Fibroblast of lung (primary cell): ENCODE measurements at regions not wholly inside any gene's neighbourhood (a gene's known extent, or its start where the extent isn't known, plus 50 kb on each side); places are given as distances from the start of the nearest gene placed in this dataset.

Experiments used
- DNase-seq, 2 donors: peaks; one replicate each; pipeline versions ENCODE4 v3.0.0 to v3.0.0-alpha.2; 2010; ENCODE audit warnings: low read depth in 2 of 2
- H2AFZ ChIP-seq: 2 replicates; pipeline ENCODE4 v1.5.1; 2012; ENCODE audit warnings: low read length, control low read depth, inconsistent platforms
- H3K27ac ChIP-seq: 2 replicates; pipeline ENCODE4 v1.5.1; 2011; ENCODE audit warnings: low read length, control low read depth; ENCODE audit not compliant: insufficient read depth
- H3K27me3 ChIP-seq: 2 replicates; pipeline ENCODE4 v1.5.1; 2011; ENCODE audit warnings: mild to moderate bottlenecking, low read length; ENCODE audit not compliant: control insufficient read depth, insufficient read depth
- H3K36me3 ChIP-seq: 2 replicates; pipeline ENCODE4 v1.5.1; 2011; ENCODE audit warnings: low read length; ENCODE audit not compliant: control insufficient read depth, insufficient read depth
- H3K4me1 ChIP-seq: 2 replicates; pipeline ENCODE4 v1.5.1; 2011; ENCODE audit warnings: low read length; ENCODE audit not compliant: control insufficient read depth, insufficient read depth; ENCODE audit errors: extremely low read depth
- H3K4me2 ChIP-seq: 2 replicates; pipeline ENCODE4 v1.5.1; 2011; ENCODE audit warnings: low read length, control low read depth; ENCODE audit not compliant: insufficient read depth; ENCODE audit errors: extremely low read depth
- H3K4me3 ChIP-seq, 4 experiments: fragments of 200-600 bp in 1 of 4; sonication (generic) in 1 of 4; replicated peaks in 1 of 4; 2 replicates each; pipeline ENCODE4 v1.5.1; 2011 to 2016; ENCODE audit warnings: low read length in 4 of 4, low read depth in 3 of 4, mild to moderate bottlenecking in 3 of 4, control low read depth in 2 of 4, inconsistent platforms in 1 of 4, mixed read lengths in 1 of 4; ENCODE audit not compliant: insufficient read depth in 1 of 4; ENCODE audit errors: control extremely low read depth in 1 of 4
- H3K79me2 ChIP-seq: 2 replicates; pipeline ENCODE4 v1.5.1; 2012; ENCODE audit warnings: mild to moderate bottlenecking, low read length, inconsistent platforms; ENCODE audit not compliant: control insufficient read depth, insufficient read depth
- H3K9ac ChIP-seq: 2 replicates; pipeline ENCODE4 v1.5.1; 2011; ENCODE audit warnings: mild to moderate bottlenecking, low read length, control low read depth; ENCODE audit not compliant: insufficient read depth
- H3K9me3 ChIP-seq: 2 replicates; pipeline ENCODE4 v1.5.1; 2012; ENCODE audit warnings: low read depth, low read length; ENCODE audit not compliant: control insufficient read depth, insufficient read depth
- H4K20me1 ChIP-seq: 2 replicates; pipeline ENCODE4 v1.5.1; 2011; ENCODE audit warnings: low read length; ENCODE audit not compliant: control insufficient read depth, insufficient read depth; ENCODE audit errors: extremely low read depth
- CTCF ChIP-seq, 2 donors: IDR thresholded peaks in 1 of 2; conservative IDR thresholded peaks in 1 of 2; 1 replicate in 1 of 2; 2 replicates in 1 of 2; pipeline ENCODE4 v1.5.1; 2011 to 2012; ENCODE audit warnings: low read length in 2 of 2, control low read depth in 1 of 2, inconsistent platforms in 1 of 2, low read depth in 1 of 2, mild to moderate bottlenecking in 1 of 2
- EZH2 ChIP-seq: IDR thresholded peaks from 2 replicates; pipeline ENCODE4 v1.5.1; 2012; ENCODE audit warnings: low read length, control low read depth, mild to moderate bottlenecking; ENCODE audit errors: missing control alignments

- H3K4me3 ChIP-seq: no peak overlapping the region
- H3K9me3 ChIP-seq: no peaks in the 10 kb centered on the region
- H3K27me3 ChIP-seq: no peaks in the 10 kb centered on the region
- no peak overlapping the region for H3K4me2 ChIP-seq
- H3K79me2 ChIP-seq: no peaks in the 10 kb centered on the region
- no peak overlapping the region for H3K9ac ChIP-seq
- H3K4me1 ChIP-seq: no peaks in the 10 kb centered on the region
- no peaks in the 10 kb centered on the region for H4K20me1 ChIP-seq
- no peak for DNase-seq
- no peak overlapping the region for H3K27ac ChIP-seq
- H3K36me3 ChIP-seq: no peaks in the 10 kb centered on the region
- no peak overlapping the region for H2AFZ ChIP-seq
- TF ChIP-seq CTCF (conservative IDR thresholded peaks at IDR 0.05 in 1 of 2, IDR thresholded peaks at IDR 0.05 in 1 of 2; ENCODE audit: low read depth in 1 of 2, low read length in 2 of 2) (no peak), EZH2 (no peak)
Measured at GRCh38 chr11:39589391-39589790, 1870.1 kb downstream of the LRRC4C start.

GRCh38 chr11:39586036-39586435 is 1873.4 kb downstream of the LRRC4C start:
- no peaks in the 10 kb centered on the region for H4K20me1 ChIP-seq
- H3K4me2 ChIP-seq: no peak overlapping the region
- H3K4me3 ChIP-seq: no peak overlapping the region
- no peaks in the 10 kb centered on the region for H3K27me3 ChIP-seq
- H3K79me2 ChIP-seq: no peaks in the 10 kb centered on the region
- no peak overlapping the region for H2AFZ ChIP-seq
- no peak overlapping the region for H3K9ac ChIP-seq
- TF ChIP-seq EZH2 (no peak), CTCF (conservative IDR thresholded peaks at IDR 0.05 in 1 of 2, IDR thresholded peaks at IDR 0.05 in 1 of 2; ENCODE audit: low read depth in 1 of 2, low read length in 2 of 2) (no peak)
- no peaks in the 10 kb centered on the region for H3K36me3 ChIP-seq
- DNase-seq: no peak
- H3K9me3 ChIP-seq: no peaks in the 10 kb centered on the region
- no peaks in the 10 kb centered on the region for H3K4me1 ChIP-seq
- no peak overlapping the region for H3K27ac ChIP-seq

GRCh38 chr11:39571081-39571480 is 1888.4 kb downstream of the LRRC4C start:
- Histone ChIP-seq H2AFZ (no peak overlapping the region), H3K79me2 (no peaks in the 10 kb centered on the region), H4K20me1 (no peaks in the 10 kb centered on the region), H3K36me3 (no peaks in the 10 kb centered on the region), H3K4me1 (no peaks in the 10 kb centered on the region), H3K9ac (no peak overlapping the region), H3K4me3 (no peak overlapping the region), H3K27me3 (no peaks in the 10 kb centered on the region), H3K9me3 (no peaks in the 10 kb centered on the region), H3K4me2 (no peak overlapping the region), H3K27ac (no peak overlapping the region)
- no peak for DNase-seq
- TF ChIP-seq EZH2 (no peak), CTCF (conservative IDR thresholded peaks at IDR 0.05 in 1 of 2, IDR thresholded peaks at IDR 0.05 in 1 of 2; ENCODE audit: low read depth in 1 of 2, low read length in 2 of 2) (no peak)
